GM12878 (cell line): ENCODE measurements at regions not wholly inside any gene's neighbourhood (a gene's known extent, or its start where the extent isn't known, plus 50 kb on each side); places are given as distances from the start of the nearest gene placed in this dataset.

ENCODE experiments used
- ATAC-seq: fragments of 200-7000 bp; cut with Tn5 transposase; 3 replicates; pipeline ENCODE4 v1.9.1; 2020; ENCODE audit warnings: mild to moderate bottlenecking, moderate library complexity
- BruUV-seq: library from RNA; stranded (reverse); fragments of 400-500 nt; replicated peaks from 2 replicates; lab custom pipeline; 2021; lab: Mats Ljungman, UMichigan
- CTCF ChIA-PET: fragments of 300-600 bp; sonication (Branson Sonifier 250); formaldehyde crosslinking; extraction: SDS; loops from one replicate; lab custom pipeline; 2021; ENCODE audit warnings: inconsistent platforms; lab: Yijun Ruan, JAX
- POLR2A ChIA-PET: fragments of 350-600 bp; formaldehyde crosslinking; extraction: SDS; loops from one replicate; lab custom pipeline; 2021; ENCODE audit warnings: inconsistent platforms; lab: Charles Lee
- RAD21 ChIA-PET: fragments of 300-600 bp; sonication (Branson Sonifier 250); formaldehyde crosslinking; loops from one replicate; lab custom pipeline; 2023; ENCODE audit warnings: antibody characterized with exemption; ENCODE audit not compliant: unreplicated experiment; lab: Charles Lee
- SMC1A ChIA-PET: fragments of 300-600 bp; sonication (Branson Sonifier 250); formaldehyde crosslinking; loops from one replicate; lab custom pipeline; 2023; ENCODE audit not compliant: unreplicated experiment, uncharacterized antibody; lab: Charles Lee
- DNase-seq: peaks from one replicate; pipeline ENCODE4 v3.0.0-alpha.2; 2011; ENCODE audit warnings: low read depth, low spot score
- FAIRE-seq: peaks from 3 replicates; lab custom pipeline; 2011; peaks lifted over from hg19 to GRCh38; lab: Jason Lieb, UNC
- H2AFZ ChIP-seq: 2 replicates; pipeline ENCODE4 v1.6.0; 2011; ENCODE audit warnings: low read depth, low read length, control low read depth; ENCODE audit not compliant: control insufficient read depth
- H3K27ac ChIP-seq: 2 replicates; pipeline ENCODE4 v1.5.1; 2011; ENCODE audit warnings: control low read depth; ENCODE audit not compliant: control insufficient read depth, insufficient read depth
- H3K27me3 ChIP-seq, 2 experiments: replicated peaks in 1 of 2; 2 replicates each; pipeline versions ENCODE4 v1.6.0 to v1.6.1; 2011; ENCODE audit warnings: low read length in 1 of 2; ENCODE audit not compliant: control insufficient read depth in 2 of 2, insufficient read depth in 2 of 2
- H3K36me3 ChIP-seq, 2 experiments: 2 replicates each; pipeline ENCODE4 v1.5.1; 2011; ENCODE audit warnings: low read length in 1 of 2; ENCODE audit not compliant: control insufficient read depth in 2 of 2, insufficient read depth in 2 of 2
- H3K4me1 ChIP-seq: 2 replicates; pipeline ENCODE4 v1.6.1; 2011; ENCODE audit warnings: mild to moderate bottlenecking, low read length, moderate library complexity, mixed read lengths; ENCODE audit not compliant: control insufficient read depth, insufficient read depth
- H3K4me2 ChIP-seq: 2 replicates; pipeline ENCODE4 v1.6.0; 2011; ENCODE audit warnings: control low read depth; ENCODE audit not compliant: control insufficient read depth, insufficient read depth
- H3K4me3 ChIP-seq: fragments of 200-600 bp; sonication (generic); 2 replicates; pipeline ENCODE4 v1.5.1; 2016
- H3K79me2 ChIP-seq: 2 replicates; pipeline ENCODE4 v1.6.0; 2011; ENCODE audit warnings: low read length; ENCODE audit not compliant: control insufficient read depth, insufficient read depth
- H3K9ac ChIP-seq: 2 replicates; pipeline ENCODE4 v1.8.0; 2011; ENCODE audit warnings: low read length, control low read depth, mixed read lengths; ENCODE audit not compliant: control insufficient read depth, insufficient read depth
- H3K9me3 ChIP-seq: replicated peaks from 3 replicates; pipeline ENCODE4 v1.5.1; 2011; ENCODE audit warnings: mild to moderate bottlenecking, low read length; ENCODE audit not compliant: control insufficient read depth, insufficient read depth
- H4K20me1 ChIP-seq: 2 replicates; pipeline ENCODE4 v1.6.0; 2011; ENCODE audit not compliant: control insufficient read depth, insufficient read depth
- HCFC1 ChIP-seq: fragments of 150-350 bp; IDR thresholded peaks from 2 replicates; pipeline ENCODE4 v1.6.1; 2014; ENCODE audit warnings: low read length
- LARP7 ChIP-seq: fragments of 450-650 bp; IDR thresholded peaks from 2 replicates; pipeline ENCODE4 v1.6.1; 2017; ENCODE audit warnings: mild to moderate bottlenecking
- MEF2A ChIP-seq: IDR thresholded peaks from 2 replicates; pipeline ENCODE4 v1.6.1; 2011; ENCODE audit warnings: low read depth, mild to moderate bottlenecking, low read length, moderate library complexity; ENCODE audit not compliant: insufficient read depth
- SP1 ChIP-seq: IDR thresholded peaks from one replicate; pipeline ENCODE4 v1.6.1; 2011; ENCODE audit warnings: low read depth, low read length
- SREBF1 ChIP-seq: IDR thresholded peaks from 2 replicates; pipeline ENCODE4 v1.6.1; 2012; ENCODE audit warnings: mild to moderate bottlenecking, low read length
- YBX1 ChIP-seq: fragments of 450-650 bp; IDR thresholded peaks from 2 replicates; pipeline ENCODE4 v1.6.1; 2016; ENCODE audit warnings: antibody characterized with exemption
- WGBS: methylation state at CpG from one replicate; pipeline ENCODE4 v1.1.6; 2016; ENCODE audit warnings: low lambda C conversion rate; ENCODE audit not compliant: insufficient replicate concordance, insufficient coverage; ENCODE audit errors: missing lambda C conversion rate; 5-methylcytosine and 5-hydroxymethylcytosine counted together
- in situ Hi-C: fragments of 300-500 bp; cut with MboI; formaldehyde crosslinking; loops from 9 replicates; pipeline ENCODE4 v1.14.3; 2018; ENCODE audit warnings: mixed read lengths
- intact Hi-C: fragments of 100-400 bp; cut with micrococcal nuclease; formaldehyde crosslinking; loops from one replicate; pipeline ENCODE4 v1.14.2; 2022; ENCODE audit not compliant: unreplicated experiment
- TF ChIP-seq, protein P1 (sequence below): fragments of 450-650 bp; IDR thresholded peaks from 2 replicates; pipeline ENCODE4 v1.6.1; 2017; ENCODE audit warnings: mild to moderate bottlenecking, low read depth, inconsistent platforms; ENCODE audit not compliant: poor library complexity, severe bottlenecking
- TF ChIP-seq, protein P2 (sequence below): IDR thresholded peaks from 2 replicates; pipeline ENCODE4 v1.6.1; 2012; ENCODE audit warnings: mild to moderate bottlenecking, low read depth, low read length

DNA sequence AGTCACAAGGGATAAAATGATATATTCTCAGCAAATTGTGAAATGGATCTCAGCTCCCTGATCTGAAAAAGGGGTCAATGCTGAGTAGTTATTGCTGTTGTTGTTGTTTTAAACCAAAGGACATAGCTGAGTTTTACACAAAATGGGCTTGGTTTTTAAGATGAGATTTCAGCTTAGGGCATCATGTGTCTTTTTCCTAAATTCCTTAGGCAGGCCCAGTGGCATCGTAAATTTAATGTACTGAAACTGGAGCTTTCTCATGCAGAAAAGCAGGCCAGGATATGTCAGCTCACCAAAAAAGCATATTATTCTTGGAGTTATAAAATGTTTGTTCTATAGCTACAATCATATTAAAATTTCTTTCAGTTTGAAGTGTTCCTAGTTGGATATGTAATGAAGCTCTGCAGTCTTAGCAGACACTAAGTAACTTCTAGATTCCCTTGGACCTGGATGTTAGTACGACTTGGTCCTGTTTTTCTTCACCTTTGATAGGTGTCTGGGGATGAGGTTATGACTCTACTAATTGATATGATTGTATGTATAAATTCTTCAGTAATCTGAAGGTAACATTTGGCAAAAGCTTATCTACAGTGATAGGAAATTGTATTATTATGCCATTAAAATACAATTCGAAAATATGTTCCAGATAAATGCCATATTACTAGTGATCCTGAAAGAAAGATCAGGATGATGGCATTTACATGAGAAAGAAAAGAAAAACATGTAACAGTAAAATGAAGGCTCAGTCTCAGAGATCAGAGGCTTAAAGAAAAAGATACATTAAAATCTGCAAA, 663.3 kb downstream of the RFPL4B start:
- no peaks in the 10 kb centered on the region for H3K9me3 ChIP-seq
- RAD21 ChIA-PET = no interaction called here
- no TSS peak for BruUV-seq
- WGBS = 28% methylated on average over 3 of the region's 3 CpGs
- CTCF ChIA-PET = interaction anchor here (1.2 to 1.6 kb wide), 3 partner anchors 9 to 897 kb away, joined by 3 to 4 read pairs (median 4); no protein-coding TSS in a partner anchor
- no peak overlapping the region for H3K27ac ChIP-seq
- no peaks in the 10 kb centered on the region for H3K79me2 ChIP-seq
- TF ChIP-seq HCFC1 (no peak), LARP7 (no peak), SP1 (no peak), MEF2A (no peak), YBX1 (no peak), SREBF1 (no peak)
- TF ChIP-seq, protein P1, sequence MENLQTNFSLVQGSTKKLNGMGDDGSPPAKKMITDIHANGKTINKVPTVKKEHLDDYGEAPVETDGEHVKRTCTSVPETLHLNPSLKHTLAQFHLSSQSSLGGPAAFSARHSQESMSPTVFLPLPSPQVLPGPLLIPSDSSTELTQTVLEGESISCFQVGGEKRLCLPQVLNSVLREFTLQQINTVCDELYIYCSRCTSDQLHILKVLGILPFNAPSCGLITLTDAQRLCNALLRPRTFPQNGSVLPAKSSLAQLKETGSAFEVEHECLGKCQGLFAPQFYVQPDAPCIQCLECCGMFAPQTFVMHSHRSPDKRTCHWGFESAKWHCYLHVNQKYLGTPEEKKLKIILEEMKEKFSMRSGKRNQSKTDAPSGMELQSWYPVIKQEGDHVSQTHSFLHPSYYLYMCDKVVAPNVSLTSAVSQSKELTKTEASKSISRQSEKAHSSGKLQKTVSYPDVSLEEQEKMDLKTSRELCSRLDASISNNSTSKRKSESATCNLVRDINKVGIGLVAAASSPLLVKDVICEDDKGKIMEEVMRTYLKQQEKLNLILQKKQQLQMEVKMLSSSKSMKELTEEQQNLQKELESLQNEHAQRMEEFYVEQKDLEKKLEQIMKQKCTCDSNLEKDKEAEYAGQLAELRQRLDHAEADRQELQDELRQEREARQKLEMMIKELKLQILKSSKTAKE = no peak
- TF ChIP-seq, protein P2, sequence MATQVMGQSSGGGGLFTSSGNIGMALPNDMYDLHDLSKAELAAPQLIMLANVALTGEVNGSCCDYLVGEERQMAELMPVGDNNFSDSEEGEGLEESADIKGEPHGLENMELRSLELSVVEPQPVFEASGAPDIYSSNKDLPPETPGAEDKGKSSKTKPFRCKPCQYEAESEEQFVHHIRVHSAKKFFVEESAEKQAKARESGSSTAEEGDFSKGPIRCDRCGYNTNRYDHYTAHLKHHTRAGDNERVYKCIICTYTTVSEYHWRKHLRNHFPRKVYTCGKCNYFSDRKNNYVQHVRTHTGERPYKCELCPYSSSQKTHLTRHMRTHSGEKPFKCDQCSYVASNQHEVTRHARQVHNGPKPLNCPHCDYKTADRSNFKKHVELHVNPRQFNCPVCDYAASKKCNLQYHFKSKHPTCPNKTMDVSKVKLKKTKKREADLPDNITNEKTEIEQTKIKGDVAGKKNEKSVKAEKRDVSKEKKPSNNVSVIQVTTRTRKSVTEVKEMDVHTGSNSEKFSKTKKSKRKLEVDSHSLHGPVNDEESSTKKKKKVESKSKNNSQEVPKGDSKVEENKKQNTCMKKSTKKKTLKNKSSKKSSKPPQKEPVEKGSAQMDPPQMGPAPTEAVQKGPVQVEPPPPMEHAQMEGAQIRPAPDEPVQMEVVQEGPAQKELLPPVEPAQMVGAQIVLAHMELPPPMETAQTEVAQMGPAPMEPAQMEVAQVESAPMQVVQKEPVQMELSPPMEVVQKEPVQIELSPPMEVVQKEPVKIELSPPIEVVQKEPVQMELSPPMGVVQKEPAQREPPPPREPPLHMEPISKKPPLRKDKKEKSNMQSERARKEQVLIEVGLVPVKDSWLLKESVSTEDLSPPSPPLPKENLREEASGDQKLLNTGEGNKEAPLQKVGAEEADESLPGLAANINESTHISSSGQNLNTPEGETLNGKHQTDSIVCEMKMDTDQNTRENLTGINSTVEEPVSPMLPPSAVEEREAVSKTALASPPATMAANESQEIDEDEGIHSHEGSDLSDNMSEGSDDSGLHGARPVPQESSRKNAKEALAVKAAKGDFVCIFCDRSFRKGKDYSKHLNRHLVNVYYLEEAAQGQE = no peak
- ATAC-seq (no peak), FAIRE-seq (no peak), DNase-seq (no peak)
- in situ Hi-C loops = no loop called here
- H2AFZ ChIP-seq = no peak overlapping the region
- no peaks in the 10 kb centered on the region for H3K36me3 ChIP-seq
- no peaks in the 10 kb centered on the region for H3K27me3 ChIP-seq
- intact Hi-C loops = no loop called here
- SMC1A ChIA-PET = interaction anchor here (1.1 to 1.4 kb wide), 3 partner anchors 10 to 26 kb away, joined by 3 read pairs; no protein-coding TSS in a partner anchor
- H3K4me3 ChIP-seq = no peak overlapping the region
- no peaks in the 10 kb centered on the region for H4K20me1 ChIP-seq
- H3K4me2 ChIP-seq = no peak overlapping the region
- no peaks in the 10 kb centered on the region for H3K4me1 ChIP-seq
- POLR2A ChIA-PET = interaction anchor here (0.6 kb wide), 1 partner anchor 563 kb away, joined by 4 read pairs; no protein-coding TSS in a partner anchor
- H3K9ac ChIP-seq = no peak overlapping the region
